GM23338 (cell line): ENCODE measurements at regions not wholly inside any gene's neighbourhood (a gene's known extent, or its start where the extent isn't known, plus 50 kb on each side); places are given as distances from the start of the nearest gene placed in this dataset.

ENCODE experiments used
- ATAC-seq: fragments of 200-7000 bp; cut with Tn5 transposase; 3 replicates; pipeline ENCODE4 v1.9.1; 2020
- DNase-seq: peaks from one replicate; pipeline ENCODE4 v3.0.0-alpha.2; 2015; ENCODE audit warnings: low spot score
- H2AFZ ChIP-seq: fragments of 200-600 bp; sonication (generic); 2 replicates; pipeline ENCODE4 v1.8.0; 2016; ENCODE audit warnings: antibody characterized with exemption, mild to moderate bottlenecking, moderate library complexity
- H3F3A ChIP-seq: fragments of 200-600 bp; sonication (generic); replicated peaks from 2 replicates; pipeline ENCODE4 v1.8.0; 2017; ENCODE audit warnings: antibody characterized with exemption, mixed run types, low read depth
- H3K27ac ChIP-seq: fragments of 200-600 bp; sonication (generic); 2 replicates; pipeline ENCODE4 v1.6.1; 2016; ENCODE audit warnings: low read depth
- H3K27me3 ChIP-seq: fragments of 200-600 bp; sonication (generic); 2 replicates; pipeline ENCODE4 v1.8.0; 2016; ENCODE audit warnings: mild to moderate bottlenecking, mixed run types, moderate library complexity; ENCODE audit not compliant: insufficient read depth
- H3K36me3 ChIP-seq: fragments of 200-600 bp; sonication (generic); 2 replicates; pipeline ENCODE4 v1.8.0; 2016; ENCODE audit warnings: mild to moderate bottlenecking; ENCODE audit not compliant: insufficient read depth
- H3K4me1 ChIP-seq: fragments of 200-600 bp; sonication (generic); 2 replicates; pipeline ENCODE4 v1.8.0; 2016; ENCODE audit warnings: mild to moderate bottlenecking, moderate library complexity; ENCODE audit not compliant: insufficient read depth
- H3K4me2 ChIP-seq: fragments of 200-600 bp; sonication (generic); 2 replicates; pipeline ENCODE4 v1.7.1; 2017; ENCODE audit warnings: mixed run types
- H3K4me3 ChIP-seq: fragments of 200-600 bp; sonication (generic); 2 replicates; pipeline ENCODE4 v1.6.1; 2016; ENCODE audit warnings: mixed run types
- H3K79me2 ChIP-seq: fragments of 200-600 bp; sonication (generic); replicated peaks from 2 replicates; pipeline ENCODE4 v1.8.0; 2017; ENCODE audit warnings: mild to moderate bottlenecking; ENCODE audit not compliant: insufficient read depth
- H3K9me2 ChIP-seq: fragments of 200-600 bp; sonication (generic); 2 replicates; pipeline ENCODE4 v1.8.0; 2017; ENCODE audit not compliant: insufficient read depth
- H4K20me1 ChIP-seq: fragments of 200-600 bp; sonication (generic); replicated peaks from 2 replicates; pipeline ENCODE4 v1.8.0; 2017; ENCODE audit warnings: mild to moderate bottlenecking; ENCODE audit not compliant: insufficient read depth
- H3K27ac Mint-ChIP-seq: 2 replicates; pipeline ENCODE4 v1.8.0; 2020; ENCODE audit warnings: inconsistent platforms, mild to moderate bottlenecking, moderate library complexity, mixed read lengths
- H3K27me3 Mint-ChIP-seq: 3 replicates; pipeline ENCODE4 v1.8.0; 2022; ENCODE audit warnings: low read depth, mild to moderate bottlenecking, moderate library complexity, mixed read lengths, inconsistent platforms; ENCODE audit not compliant: insufficient read depth, poor library complexity
- H3K36me3 Mint-ChIP-seq: 3 replicates; pipeline ENCODE4 v1.8.0; 2021; ENCODE audit warnings: low read depth, mild to moderate bottlenecking, inconsistent platforms, moderate library complexity, mixed read lengths
- H3K4me1 Mint-ChIP-seq: 3 replicates; pipeline ENCODE4 v1.8.0; 2020; ENCODE audit warnings: mild to moderate bottlenecking, inconsistent platforms, mixed read lengths
- H3K4me3 Mint-ChIP-seq: 3 replicates; pipeline ENCODE4 v1.8.0; 2021; ENCODE audit warnings: moderate library complexity, mild to moderate bottlenecking, inconsistent platforms, mixed read lengths
- H3K9me3 Mint-ChIP-seq: 3 replicates; pipeline ENCODE4 v1.8.0; 2020; ENCODE audit warnings: moderate library complexity, mild to moderate bottlenecking, inconsistent platforms, mixed read lengths
- CREB1 ChIP-seq: fragments of 250-450 bp; sonication (Bioruptor Pico); IDR thresholded peaks from 2 replicates; pipeline ENCODE4 v1.5.0; 2020; ENCODE audit warnings: low read depth, mild to moderate bottlenecking, moderate library complexity
- CTCF ChIP-seq, 2 experiments: fragments of 200-600 bp in 1 of 2; sonication (generic) in 1 of 2; conservative IDR thresholded peaks; 2 replicates each; pipeline versions ENCODE4 v1.5.1 to v1.6.1; 2016 to 2017; ENCODE audit warnings: antibody characterized with exemption in 2 of 2, low read depth in 2 of 2, mild to moderate bottlenecking in 2 of 2, moderate library complexity in 1 of 2
- ETS1 ChIP-seq: IDR thresholded peaks from 2 replicates; pipeline ENCODE4 v1.6.1; 2016; ENCODE audit warnings: antibody characterized with exemption
- EZH2 ChIP-seq: fragments of 200-600 bp; sonication (generic); IDR thresholded peaks from one replicate; pipeline ENCODE4 v1.8.0; 2017; ENCODE audit warnings: antibody characterized with exemption, mild to moderate bottlenecking, low read depth; ENCODE audit not compliant: unreplicated experiment
- EZH2phosphoT487 ChIP-seq: fragments of 200-600 bp; sonication (generic); IDR thresholded peaks from one replicate; pipeline ENCODE4 v1.8.1; 2018; ENCODE audit warnings: antibody characterized with exemption; ENCODE audit not compliant: unreplicated experiment
- JUNB ChIP-seq: IDR thresholded peaks from one replicate; pipeline ENCODE4 v1.6.1; 2016; ENCODE audit warnings: antibody characterized with exemption; ENCODE audit not compliant: unreplicated experiment
- NANOG ChIP-seq: IDR thresholded peaks from 2 replicates; pipeline ENCODE4 v1.6.1; 2016; ENCODE audit warnings: antibody characterized with exemption, borderline replicate concordance
- POLR2AphosphoS5 ChIP-seq: IDR thresholded peaks from 2 replicates; pipeline ENCODE4 v1.6.1; 2016; ENCODE audit warnings: antibody characterized with exemption, low read depth
- STAT1 ChIP-seq: IDR thresholded peaks from one replicate; pipeline ENCODE4 v1.6.1; 2016; ENCODE audit warnings: antibody characterized with exemption; ENCODE audit not compliant: unreplicated experiment
- ZNF114 ChIP-seq: fragments of 250-450 bp; sonication (Bioruptor Pico); IDR thresholded peaks from 2 replicates; pipeline ENCODE4 v1.5.0; 2020; ENCODE audit warnings: mild to moderate bottlenecking, moderate library complexity
- ZNF331 ChIP-seq: fragments of 250-450 bp; sonication (Bioruptor Pico); IDR thresholded peaks from 2 replicates; pipeline ENCODE4 v1.5.0; 2020; ENCODE audit warnings: low read depth, mild to moderate bottlenecking, moderate library complexity
- TF ChIP-seq, protein P1 (sequence below): fragments of 250-450 bp; sonication (Bioruptor Pico); IDR thresholded peaks from 2 replicates; pipeline ENCODE4 v1.5.0; 2020; ENCODE audit warnings: mild to moderate bottlenecking, moderate library complexity
- TF ChIP-seq, protein P2 (sequence below): IDR thresholded peaks from one replicate; pipeline ENCODE4 v1.6.1; 2018; ENCODE audit warnings: antibody characterized with exemption; ENCODE audit not compliant: unreplicated experiment

GRCh38 chr3:66762916-66763693 is 235.0 kb upstream of the KBTBD8 start:
- H3K4me1 ChIP-seq = no peaks in the 10 kb centered on the region
- H3K27me3 Mint-ChIP-seq = peaks cover 2% of the 10 kb centered on the region
- H3K4me1 Mint-ChIP-seq = no peaks in the 10 kb centered on the region
- no peak overlapping the region for H3K27ac Mint-ChIP-seq
- no peaks in the 10 kb centered on the region for H4K20me1 ChIP-seq
- H3K4me2 ChIP-seq = no peak overlapping the region
- no peak overlapping the region for H3K4me3 Mint-ChIP-seq
- DNase-seq (no peak), ATAC-seq (no peak)
- TF ChIP-seq POLR2AphosphoS5 (no peak), ZNF331 (CRISPR knock-in tag) (no peak), ZNF114 (no peak), ETS1 (no peak), EZH2phosphoT487 (no peak), CREB1 (CRISPR knock-in tag) (no peak), NANOG (no peak), STAT1 (no peak), EZH2 (no peak), CTCF (conservative IDR thresholded peaks at IDR 0.05; ENCODE audit: low read depth in 2 of 2) (no peak), JUNB (no peak)
- TF ChIP-seq, protein P1, sequence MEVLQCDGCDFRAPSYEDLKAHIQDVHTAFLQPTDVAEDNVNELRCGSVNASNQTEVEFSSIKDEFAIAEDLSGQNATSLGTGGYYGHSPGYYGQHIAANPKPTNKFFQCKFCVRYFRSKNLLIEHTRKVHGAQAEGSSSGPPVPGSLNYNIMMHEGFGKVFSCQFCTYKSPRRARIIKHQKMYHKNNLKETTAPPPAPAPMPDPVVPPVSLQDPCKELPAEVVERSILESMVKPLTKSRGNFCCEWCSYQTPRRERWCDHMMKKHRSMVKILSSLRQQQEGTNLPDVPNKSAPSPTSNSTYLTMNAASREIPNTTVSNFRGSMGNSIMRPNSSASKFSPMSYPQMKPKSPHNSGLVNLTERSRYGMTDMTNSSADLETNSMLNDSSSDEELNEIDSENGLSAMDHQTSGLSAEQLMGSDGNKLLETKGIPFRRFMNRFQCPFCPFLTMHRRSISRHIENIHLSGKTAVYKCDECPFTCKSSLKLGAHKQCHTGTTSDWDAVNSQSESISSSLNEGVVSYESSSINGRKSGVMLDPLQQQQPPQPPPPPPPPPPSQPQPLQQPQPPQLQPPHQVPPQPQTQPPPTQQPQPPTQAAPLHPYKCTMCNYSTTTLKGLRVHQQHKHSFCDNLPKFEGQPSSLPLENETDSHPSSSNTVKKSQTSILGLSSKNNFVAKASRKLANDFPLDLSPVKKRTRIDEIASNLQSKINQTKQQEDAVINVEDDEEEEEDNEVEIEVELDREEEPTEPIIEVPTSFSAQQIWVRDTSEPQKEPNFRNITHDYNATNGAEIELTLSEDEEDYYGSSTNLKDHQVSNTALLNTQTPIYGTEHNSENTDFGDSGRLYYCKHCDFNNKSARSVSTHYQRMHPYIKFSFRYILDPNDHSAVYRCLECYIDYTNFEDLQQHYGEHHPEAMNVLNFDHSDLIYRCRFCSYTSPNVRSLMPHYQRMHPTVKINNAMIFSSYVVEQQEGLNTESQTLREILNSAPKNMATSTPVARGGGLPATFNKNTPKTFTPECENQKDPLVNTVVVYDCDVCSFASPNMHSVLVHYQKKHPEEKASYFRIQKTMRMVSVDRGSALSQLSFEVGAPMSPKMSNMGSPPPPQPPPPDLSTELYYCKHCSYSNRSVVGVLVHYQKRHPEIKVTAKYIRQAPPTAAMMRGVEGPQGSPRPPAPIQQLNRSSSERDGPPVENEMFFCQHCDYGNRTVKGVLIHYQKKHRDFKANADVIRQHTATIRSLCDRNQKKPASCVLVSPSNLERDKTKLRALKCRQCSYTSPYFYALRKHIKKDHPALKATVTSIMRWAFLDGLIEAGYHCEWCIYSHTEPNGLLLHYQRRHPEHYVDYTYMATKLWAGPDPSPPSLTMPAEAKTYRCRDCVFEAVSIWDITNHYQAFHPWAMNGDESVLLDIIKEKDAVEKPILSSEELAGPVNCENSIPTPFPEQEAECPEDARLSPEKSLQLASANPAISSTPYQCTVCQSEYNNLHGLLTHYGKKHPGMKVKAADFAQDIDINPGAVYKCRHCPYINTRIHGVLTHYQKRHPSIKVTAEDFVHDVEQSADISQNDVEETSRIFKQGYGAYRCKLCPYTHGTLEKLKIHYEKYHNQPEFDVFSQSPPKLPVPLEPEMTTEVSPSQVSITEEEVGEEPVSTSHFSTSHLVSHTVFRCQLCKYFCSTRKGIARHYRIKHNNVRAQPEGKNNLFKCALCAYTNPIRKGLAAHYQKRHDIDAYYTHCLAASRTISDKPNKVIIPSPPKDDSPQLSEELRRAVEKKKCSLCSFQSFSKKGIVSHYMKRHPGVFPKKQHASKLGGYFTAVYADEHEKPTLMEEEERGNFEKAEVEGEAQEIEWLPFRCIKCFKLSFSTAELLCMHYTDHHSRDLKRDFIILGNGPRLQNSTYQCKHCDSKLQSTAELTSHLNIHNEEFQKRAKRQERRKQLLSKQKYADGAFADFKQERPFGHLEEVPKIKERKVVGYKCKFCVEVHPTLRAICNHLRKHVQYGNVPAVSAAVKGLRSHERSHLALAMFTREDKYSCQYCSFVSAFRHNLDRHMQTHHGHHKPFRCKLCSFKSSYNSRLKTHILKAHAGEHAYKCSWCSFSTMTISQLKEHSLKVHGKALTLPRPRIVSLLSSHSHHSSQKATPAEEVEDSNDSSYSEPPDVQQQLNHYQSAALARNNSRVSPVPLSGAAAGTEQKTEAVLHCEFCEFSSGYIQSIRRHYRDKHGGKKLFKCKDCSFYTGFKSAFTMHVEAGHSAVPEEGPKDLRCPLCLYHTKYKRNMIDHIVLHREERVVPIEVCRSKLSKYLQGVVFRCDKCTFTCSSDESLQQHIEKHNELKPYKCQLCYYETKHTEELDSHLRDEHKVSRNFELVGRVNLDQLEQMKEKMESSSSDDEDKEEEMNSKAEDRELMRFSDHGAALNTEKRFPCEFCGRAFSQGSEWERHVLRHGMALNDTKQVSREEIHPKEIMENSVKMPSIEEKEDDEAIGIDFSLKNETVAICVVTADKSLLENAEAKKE (CRISPR knock-in tag) = no peak
- TF ChIP-seq, protein P2, sequence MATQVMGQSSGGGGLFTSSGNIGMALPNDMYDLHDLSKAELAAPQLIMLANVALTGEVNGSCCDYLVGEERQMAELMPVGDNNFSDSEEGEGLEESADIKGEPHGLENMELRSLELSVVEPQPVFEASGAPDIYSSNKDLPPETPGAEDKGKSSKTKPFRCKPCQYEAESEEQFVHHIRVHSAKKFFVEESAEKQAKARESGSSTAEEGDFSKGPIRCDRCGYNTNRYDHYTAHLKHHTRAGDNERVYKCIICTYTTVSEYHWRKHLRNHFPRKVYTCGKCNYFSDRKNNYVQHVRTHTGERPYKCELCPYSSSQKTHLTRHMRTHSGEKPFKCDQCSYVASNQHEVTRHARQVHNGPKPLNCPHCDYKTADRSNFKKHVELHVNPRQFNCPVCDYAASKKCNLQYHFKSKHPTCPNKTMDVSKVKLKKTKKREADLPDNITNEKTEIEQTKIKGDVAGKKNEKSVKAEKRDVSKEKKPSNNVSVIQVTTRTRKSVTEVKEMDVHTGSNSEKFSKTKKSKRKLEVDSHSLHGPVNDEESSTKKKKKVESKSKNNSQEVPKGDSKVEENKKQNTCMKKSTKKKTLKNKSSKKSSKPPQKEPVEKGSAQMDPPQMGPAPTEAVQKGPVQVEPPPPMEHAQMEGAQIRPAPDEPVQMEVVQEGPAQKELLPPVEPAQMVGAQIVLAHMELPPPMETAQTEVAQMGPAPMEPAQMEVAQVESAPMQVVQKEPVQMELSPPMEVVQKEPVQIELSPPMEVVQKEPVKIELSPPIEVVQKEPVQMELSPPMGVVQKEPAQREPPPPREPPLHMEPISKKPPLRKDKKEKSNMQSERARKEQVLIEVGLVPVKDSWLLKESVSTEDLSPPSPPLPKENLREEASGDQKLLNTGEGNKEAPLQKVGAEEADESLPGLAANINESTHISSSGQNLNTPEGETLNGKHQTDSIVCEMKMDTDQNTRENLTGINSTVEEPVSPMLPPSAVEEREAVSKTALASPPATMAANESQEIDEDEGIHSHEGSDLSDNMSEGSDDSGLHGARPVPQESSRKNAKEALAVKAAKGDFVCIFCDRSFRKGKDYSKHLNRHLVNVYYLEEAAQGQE = no peak
- no peaks in the 10 kb centered on the region for H3K79me2 ChIP-seq
- H2AFZ ChIP-seq = 0 out of 2 replicates have a peak overlapping the region, but pooled peaks have one; percentile 23
- no peaks in the 10 kb centered on the region for H3K27me3 ChIP-seq
- no peak overlapping the region for H3K4me3 ChIP-seq
- peaks cover 12% of the 10 kb centered on the region; the same call in 2 of the 3 replicates for H3K36me3 Mint-ChIP-seq
- H3K36me3 ChIP-seq = no peaks in the 10 kb centered on the region
- H3F3A ChIP-seq = no peaks in the 10 kb centered on the region
- H3K27ac ChIP-seq = no peak overlapping the region
- H3K9me2 ChIP-seq = 0 out of 2 replicates have a peak, but pooled peaks cover 4% of the 10 kb centered on the region
- H3K9me3 Mint-ChIP-seq = peaks cover 34% of the 10 kb centered on the region
